LNCaP clone FGC (cell line): ENCODE measurements at regions not wholly inside any gene's neighbourhood (a gene's known extent, or its start where the extent isn't known, plus 50 kb on each side); places are given as distances from the start of the nearest gene placed in this dataset.

Experiments
- DNase-seq: peaks from one replicate; pipeline ENCODE4 v3.0.0-alpha.2; 2011; ENCODE audit warnings: low read depth
- H3K4me3 ChIP-seq: 2 replicates; pipeline ENCODE4 v1.5.1; 2011; ENCODE audit warnings: mild to moderate bottlenecking, low read depth, low read length, control low read depth
- CTCF ChIP-seq: IDR thresholded peaks from 2 replicates; pipeline ENCODE4 v1.5.1; 2012; ENCODE audit warnings: mild to moderate bottlenecking; ENCODE audit not compliant: control insufficient read depth, insufficient read depth; ENCODE audit errors: extremely low read depth

GRCh38 chr10:129048513-129048912 is 418.5 kb upstream of the MGMT start:
- TF ChIP-seq CTCF, result no peak
- no peak for DNase-seq
- no peak overlapping the region for H3K4me3 ChIP-seq

GRCh38 chr10:129049501-129049900 is 417.5 kb upstream of the MGMT start:
- no peak for TF ChIP-seq CTCF
- no peak for DNase-seq
- H3K4me3 ChIP-seq, result no peak overlapping the region

GRCh38 chr10:129055225-129055624 is 411.8 kb upstream of the MGMT start:
- no peak overlapping the region for H3K4me3 ChIP-seq
- TF ChIP-seq CTCF, result no peak
- DNase-seq, result no peak

GRCh38 chr10:129055986-129056385 is 411.1 kb upstream of the MGMT start:
- DNase-seq, result no peak
- H3K4me3 ChIP-seq, result no peak overlapping the region
- TF ChIP-seq CTCF, result no peak

GRCh38 chr10:129056734-129057689 is 410.0 kb upstream of the MGMT start:
- no peak for TF ChIP-seq CTCF
- no peak overlapping the region for H3K4me3 ChIP-seq
- DNase-seq, result no peak

- no peak for TF ChIP-seq CTCF
- no peak for DNase-seq
- no peak overlapping the region for H3K4me3 ChIP-seq
These were observed 409.0 kb upstream of the MGMT start for GRCh38 chr10:129057856-129058663.
